Keratinocyte (primary cell): ENCODE measurements at regions not wholly inside any gene's neighbourhood (a gene's known extent, or its start where the extent isn't known, plus 50 kb on each side); places are given as distances from the start of the nearest gene placed in this dataset.

Experiments
- EZH2 ChIP-seq: IDR thresholded peaks from one replicate; pipeline ENCODE4 v1.6.1; 2012; ENCODE audit warnings: inconsistent platforms, mild to moderate bottlenecking, low read length, moderate library complexity
- TF ChIP-seq, protein P1 (sequence below), 3 experiments: IDR thresholded peaks in 1 of 3; conservative IDR thresholded peaks in 1 of 3; optimal IDR thresholded peaks in 1 of 3; 2 replicates in 2 of 3; 3 replicates in 1 of 3; pipeline versions ENCODE3 to v1.5.1; 2011; ENCODE audit warnings: low read length in 3 of 3, mild to moderate bottlenecking in 3 of 3, moderate library complexity in 2 of 3, control low read depth in 1 of 3, inconsistent platforms in 1 of 3; ENCODE audit not compliant: insufficient read depth in 2 of 3; ENCODE audit errors: extremely low read depth in 1 of 3

DNA sequence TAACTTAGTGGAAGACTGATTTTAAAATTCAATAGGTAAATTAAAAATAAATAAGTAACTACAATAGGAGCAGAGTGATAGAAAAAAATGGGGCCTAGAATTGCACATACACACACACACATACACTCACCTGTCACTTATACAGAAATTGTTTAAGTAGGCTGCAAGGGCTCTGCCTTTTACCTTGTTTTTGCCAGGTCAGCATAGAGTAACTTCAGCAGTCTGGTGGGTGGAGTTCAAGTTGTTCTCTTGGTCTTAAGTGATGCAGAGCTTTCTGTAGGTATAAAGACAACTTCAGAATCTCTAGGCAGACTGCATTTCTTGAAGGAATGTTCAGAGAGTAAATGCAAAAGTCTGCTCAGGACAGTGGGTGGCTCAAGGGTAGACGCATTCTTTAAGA is 457.0 kb downstream of the INHBA start:
- TF ChIP-seq, protein P1, sequence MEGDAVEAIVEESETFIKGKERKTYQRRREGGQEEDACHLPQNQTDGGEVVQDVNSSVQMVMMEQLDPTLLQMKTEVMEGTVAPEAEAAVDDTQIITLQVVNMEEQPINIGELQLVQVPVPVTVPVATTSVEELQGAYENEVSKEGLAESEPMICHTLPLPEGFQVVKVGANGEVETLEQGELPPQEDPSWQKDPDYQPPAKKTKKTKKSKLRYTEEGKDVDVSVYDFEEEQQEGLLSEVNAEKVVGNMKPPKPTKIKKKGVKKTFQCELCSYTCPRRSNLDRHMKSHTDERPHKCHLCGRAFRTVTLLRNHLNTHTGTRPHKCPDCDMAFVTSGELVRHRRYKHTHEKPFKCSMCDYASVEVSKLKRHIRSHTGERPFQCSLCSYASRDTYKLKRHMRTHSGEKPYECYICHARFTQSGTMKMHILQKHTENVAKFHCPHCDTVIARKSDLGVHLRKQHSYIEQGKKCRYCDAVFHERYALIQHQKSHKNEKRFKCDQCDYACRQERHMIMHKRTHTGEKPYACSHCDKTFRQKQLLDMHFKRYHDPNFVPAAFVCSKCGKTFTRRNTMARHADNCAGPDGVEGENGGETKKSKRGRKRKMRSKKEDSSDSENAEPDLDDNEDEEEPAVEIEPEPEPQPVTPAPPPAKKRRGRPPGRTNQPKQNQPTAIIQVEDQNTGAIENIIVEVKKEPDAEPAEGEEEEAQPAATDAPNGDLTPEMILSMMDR (optimal IDR thresholded peaks at IDR 0.05 in 1 of 3, IDR thresholded peaks at IDR 0.05 in 1 of 3, conservative IDR thresholded peaks at IDR 0.05 in 1 of 3; ENCODE audit: extremely low read depth in 1 of 3, insufficient read depth in 2 of 3, low read length in 3 of 3) = no peak
- TF ChIP-seq EZH2 = no peak
